ENCODE measurements at regions not wholly inside any gene's neighbourhood (a gene's known extent, or its start where the extent isn't known, plus 50 kb on each side); places are given as distances from the start of the nearest gene placed in this dataset.

GRCh38 chr13:105830821-105831220 lies 704.6 kb downstream of the EFNB2 start:
- Histone ChIP-seq H3K4me3 (no peak overlapping the region), H3K4me1 (peaks cover 0 to 4% (median 0%) of the 10 kb centered on the region in 4 donors), H3K36me3 (no peaks in the 10 kb centered on the region), H3K27me3 (no peaks in the 10 kb centered on the region), H3K27ac (replicated peaks in 1 of 4) (no peak overlapping the region), H3K9me3 (peaks cover 0 to 6% (median 0%) of the 10 kb centered on the region in 4 donors)
- no peak for DNase-seq (ENCODE audit: extremely low spot score)
- no peak for TF ChIP-seq POLR2A (IDR thresholded peaks at IDR 0.05; ENCODE audit: low read depth)
- 72% methylated on average over 4 of the region's 4 CpGs for WGBS
- intact Hi-C loops (cut with DNase I): no loop called here

GRCh38 chr13:105827111-105827809 lies 708.2 kb downstream of the EFNB2 start:
- no peak for DNase-seq (ENCODE audit: extremely low spot score)
- H3K4me3 ChIP-seq: no peak overlapping the region
- no peak for TF ChIP-seq EP300 (IDR thresholded peaks at IDR 0.05)
- TF ChIP-seq POLR2AphosphoS5 (IDR thresholded peaks at IDR 0.05): no peak
- TF ChIP-seq CTCF (IDR thresholded peaks at IDR 0.05): no peak
- TF ChIP-seq POLR2A (IDR thresholded peaks at IDR 0.05; ENCODE audit: low read depth): no peak
- H3K27ac ChIP-seq (replicated peaks in 1 of 4): no peak overlapping the region
- peaks cover 0 to 6% (median 0%) of the 10 kb centered on the region in 4 donors for H3K9me3 ChIP-seq
- no peaks in the 10 kb centered on the region for H3K27me3 ChIP-seq
- no peaks in the 10 kb centered on the region for H3K36me3 ChIP-seq
- intact Hi-C loops (cut with DNase I): no loop called here
- 76% methylated on average over 7 of the region's 7 CpGs for WGBS
- peaks cover 0 to 4% (median 0%) of the 10 kb centered on the region in 4 donors for H3K4me1 ChIP-seq

- H3K9me3 ChIP-seq: peaks cover 0 to 6% (median 0%) of the 10 kb centered on the region in 4 donors
- peaks cover 0 to 4% (median 0%) of the 10 kb centered on the region in 4 donors for H3K4me1 ChIP-seq
- H3K36me3 ChIP-seq: no peaks in the 10 kb centered on the region
- H3K4me3 ChIP-seq: no peak overlapping the region
- H3K27ac ChIP-seq (replicated peaks in 1 of 4): no peak overlapping the region
- intact Hi-C loops (cut with DNase I): no loop called here
- no peak for DNase-seq (ENCODE audit: extremely low spot score)
- TF ChIP-seq CTCF (IDR thresholded peaks at IDR 0.05): no peak
- TF ChIP-seq EP300 (IDR thresholded peaks at IDR 0.05): no peak
- no peak for TF ChIP-seq POLR2A (IDR thresholded peaks at IDR 0.05; ENCODE audit: low read depth)
- no peak for TF ChIP-seq POLR2AphosphoS5 (IDR thresholded peaks at IDR 0.05)
- H3K27me3 ChIP-seq: no peaks in the 10 kb centered on the region
- WGBS: 78% methylated on average over 1 of the region's 1 CpG
Measured at GRCh38 chr13:105825071-105825470, 710.4 kb downstream of the EFNB2 start.

- no peaks in the 10 kb centered on the region for H3K36me3 ChIP-seq
- WGBS: 92% methylated on average over 2 of the region's 2 CpGs
- no peak for TF ChIP-seq POLR2A (IDR thresholded peaks at IDR 0.05; ENCODE audit: low read depth)
- TF ChIP-seq CTCF (IDR thresholded peaks at IDR 0.05): no peak
- no peak for TF ChIP-seq EP300 (IDR thresholded peaks at IDR 0.05)
- TF ChIP-seq POLR2AphosphoS5 (IDR thresholded peaks at IDR 0.05): no peak
- DNase-seq (ENCODE audit: extremely low spot score): no peak
- peaks cover 0 to 5% (median 0%) of the 10 kb centered on the region in 4 donors for H3K4me1 ChIP-seq
- no peak overlapping the region for H3K27ac ChIP-seq (replicated peaks in 1 of 4)
- no peaks in the 10 kb centered on the region for H3K9me3 ChIP-seq
- intact Hi-C loops (cut with DNase I): no loop called here
- H3K27me3 ChIP-seq: no peaks in the 10 kb centered on the region
- no peak overlapping the region for H3K4me3 ChIP-seq
Measured at GRCh38 chr13:105821337-105821736, 714.1 kb downstream of the EFNB2 start.

- H3K36me3 ChIP-seq: no peaks in the 10 kb centered on the region
- intact Hi-C loops (cut with DNase I): no loop called here
Measured at GRCh38 chr13:105820415-105820814, 715.0 kb downstream of the EFNB2 start.

More at GRCh38 chr13:105820415-105820814, 715.0 kb downstream of the EFNB2 start:
- no peaks in the 10 kb centered on the region for H3K27me3 ChIP-seq
- H3K9me3 ChIP-seq: no peaks in the 10 kb centered on the region
- DNase-seq (ENCODE audit: extremely low spot score): no peak
- H3K4me3 ChIP-seq: no peak overlapping the region
- no peak overlapping the region for H3K27ac ChIP-seq (replicated peaks in 1 of 4)
- peaks cover 0 to 5% (median 0%) of the 10 kb centered on the region in 4 donors for H3K4me1 ChIP-seq
- no peak for TF ChIP-seq CTCF (IDR thresholded peaks at IDR 0.05)
- TF ChIP-seq EP300 (IDR thresholded peaks at IDR 0.05): no peak
- TF ChIP-seq POLR2A (IDR thresholded peaks at IDR 0.05; ENCODE audit: low read depth): no peak
- 82% methylated on average over 3 of the region's 3 CpGs for WGBS

Data from esophagus muscularis mucosa (tissue), 4 donors.